Suprapubic skin (tissue), 4 donors: ENCODE measurements at regions not wholly inside any gene's neighbourhood (a gene's known extent, or its start where the extent isn't known, plus 50 kb on each side); places are given as distances from the start of the nearest gene placed in this dataset.

Experiments used
- DNase-seq, 2 donors: peaks; one replicate each; pipeline ENCODE4 v3.0.0-alpha.2; 2019; ENCODE audit warnings: low spot score in 2 of 2
- H3K27ac ChIP-seq: fragments of 200-600 bp; sonication (generic); one replicate; pipeline ENCODE4 v1.5.1; 2019
- H3K27me3 ChIP-seq: fragments of 200-600 bp; sonication (generic); one replicate; pipeline ENCODE4 v1.5.1; 2019
- H3K36me3 ChIP-seq: fragments of 200-600 bp; sonication (generic); one replicate; pipeline ENCODE4 v1.5.1; 2019
- H3K4me1 ChIP-seq: fragments of 200-600 bp; sonication (generic); one replicate; pipeline ENCODE4 v1.5.1; 2019
- H3K4me3 ChIP-seq: fragments of 200-600 bp; sonication (generic); one replicate; pipeline ENCODE4 v1.5.1; 2019; ENCODE audit warnings: mild to moderate bottlenecking
- H3K9me3 ChIP-seq: fragments of 200-600 bp; sonication (generic); one replicate; pipeline ENCODE4 v1.5.1; 2019
- CTCF ChIP-seq, 2 donors: fragments of 200-600 bp in 1 of 2; fragments of 450-650 bp in 1 of 2; sonication (generic) in 1 of 2; IDR thresholded peaks; one replicate each; pipeline ENCODE4 v1.5.1; 2016 to 2019; ENCODE audit warnings: antibody characterized with exemption in 2 of 2, mild to moderate bottlenecking in 1 of 2, moderate library complexity in 1 of 2
- EP300 ChIP-seq: sonication (generic); formaldehyde crosslinking; IDR thresholded peaks from one replicate; pipeline ENCODE4 v1.6.1; 2017; ENCODE audit warnings: antibody characterized with exemption
- POLR2A ChIP-seq, 2 donors: fragments of 450-650 bp; IDR thresholded peaks; one replicate each; pipeline ENCODE4 v1.6.1; 2017; ENCODE audit warnings: antibody characterized with exemption in 2 of 2, mild to moderate bottlenecking in 2 of 2, moderate library complexity in 2 of 2
- POLR2AphosphoS5 ChIP-seq, 3 donors: sonication (generic); formaldehyde crosslinking; IDR thresholded peaks; one replicate each; pipeline ENCODE4 v1.6.1; 2017; ENCODE audit warnings: antibody characterized with exemption in 3 of 3
- whole genome bisulfite sequencing: methylation state at CpG from one replicate; pipeline ENCODE4 v1.1.5; 2018; 5-methylcytosine and 5-hydroxymethylcytosine counted together

GRCh38 chr15:56820333-56820732 lies 87.0 kb upstream of the ZNF280D start:
- H3K27me3 ChIP-seq: no peaks in the 10 kb centered on the region
- no peak for DNase-seq
- H3K36me3 ChIP-seq: no peaks in the 10 kb centered on the region
- no peak overlapping the region for H3K4me3 ChIP-seq
- peaks cover 16% of the 10 kb centered on the region for H3K4me1 ChIP-seq
- no peaks in the 10 kb centered on the region for H3K9me3 ChIP-seq
- H3K27ac ChIP-seq: no peak overlapping the region
- no peak for TF ChIP-seq CTCF (IDR thresholded peaks at IDR 0.05)
- no peak for TF ChIP-seq EP300
- no peak for TF ChIP-seq POLR2AphosphoS5 (IDR thresholded peaks at IDR 0.05)
- no peak for TF ChIP-seq POLR2A (IDR thresholded peaks at IDR 0.05)

- Histone ChIP-seq H3K9me3 (no peaks in the 10 kb centered on the region), H3K4me3 (no peak overlapping the region), H3K27me3 (no peaks in the 10 kb centered on the region), H3K36me3 (no peaks in the 10 kb centered on the region), H3K4me1 (peaks cover 19% of the 10 kb centered on the region), H3K27ac (peak overlapping the region; percentile 48)
- 39% methylated on average over 1 of the region's 1 CpG for WGBS
- no peak for TF ChIP-seq POLR2AphosphoS5 (IDR thresholded peaks at IDR 0.05)
- no peak for DNase-seq
These were observed 84.2 kb upstream of the ZNF280D start for GRCh38 chr15:56817321-56818080.

- TF ChIP-seq POLR2A (IDR thresholded peaks at IDR 0.05) (no peak), CTCF (IDR thresholded peaks at IDR 0.05) (no peak), EP300 (no peak), POLR2AphosphoS5 (IDR thresholded peaks at IDR 0.05) (no peak)
- no peak for DNase-seq
- WGBS: 62% methylated on average over 4 of the region's 4 CpGs
- Histone ChIP-seq H3K36me3 (no peaks in the 10 kb centered on the region), H3K9me3 (no peaks in the 10 kb centered on the region), H3K27ac (no peak overlapping the region), H3K27me3 (no peaks in the 10 kb centered on the region), H3K4me3 (no peak overlapping the region), H3K4me1 (peaks cover 22% of the 10 kb centered on the region)
These were observed 83.5 kb upstream of the ZNF280D start for GRCh38 chr15:56816781-56817180.

GRCh38 chr15:56815247-56815646 lies 81.9 kb upstream of the ZNF280D start:
- no peaks in the 10 kb centered on the region for H3K36me3 ChIP-seq
- no peak overlapping the region for H3K4me3 ChIP-seq
- 73% methylated on average over 12 of the region's 12 CpGs for WGBS
- no peaks in the 10 kb centered on the region for H3K27me3 ChIP-seq
- no peak for DNase-seq
- TF ChIP-seq POLR2AphosphoS5 (IDR thresholded peaks at IDR 0.05): peak in 1 of 3 donors; percentile 9
- no peak for TF ChIP-seq CTCF (IDR thresholded peaks at IDR 0.05)
- TF ChIP-seq EP300: no peak
- H3K9me3 ChIP-seq: no peaks in the 10 kb centered on the region
- H3K4me1 ChIP-seq: peaks cover 22% of the 10 kb centered on the region
- H3K27ac ChIP-seq: no peak overlapping the region

GRCh38 chr15:56814429-56814828 lies 81.1 kb upstream of the ZNF280D start:
- Histone ChIP-seq H3K4me3 (no peak overlapping the region), H3K4me1 (peaks cover 22% of the 10 kb centered on the region), H3K9me3 (no peaks in the 10 kb centered on the region), H3K27ac (no peak overlapping the region), H3K36me3 (no peaks in the 10 kb centered on the region), H3K27me3 (no peaks in the 10 kb centered on the region)
- DNase-seq: no peak
- 95% methylated on average over 3 of the region's 3 CpGs for WGBS
- TF ChIP-seq CTCF (IDR thresholded peaks at IDR 0.05) (no peak), EP300 (no peak), POLR2AphosphoS5 (IDR thresholded peaks at IDR 0.05) (no peak), POLR2A (IDR thresholded peaks at IDR 0.05) (no peak)

- no peaks in the 10 kb centered on the region for H3K9me3 ChIP-seq
- 0% methylated on average over 1 of the region's 1 CpG for WGBS
- no peaks in the 10 kb centered on the region for H3K27me3 ChIP-seq
- no peak overlapping the region for H3K27ac ChIP-seq
- no peak overlapping the region for H3K4me3 ChIP-seq
- H3K36me3 ChIP-seq: no peaks in the 10 kb centered on the region
- DNase-seq: no peak
- H3K4me1 ChIP-seq: peaks cover 22% of the 10 kb centered on the region
- TF ChIP-seq CTCF (IDR thresholded peaks at IDR 0.05) (no peak), EP300 (no peak), POLR2AphosphoS5 (IDR thresholded peaks at IDR 0.05) (no peak), POLR2A (IDR thresholded peaks at IDR 0.05) (no peak)
These were observed 80.7 kb upstream of the ZNF280D start for GRCh38 chr15:56813995-56814394.
